Spleen (tissue), 11 donors: ENCODE measurements at regions not wholly inside any gene's neighbourhood (a gene's known extent, or its start where the extent isn't known, plus 50 kb on each side); places are given as distances from the start of the nearest gene placed in this dataset.

Experiments used
- DNase-seq: peaks from one replicate; pipeline ENCODE4 v3.0.0-alpha.2; 2020
- H3K27ac ChIP-seq, 8 donors: fragments of 200-600 bp; sonication (generic) in 7 of 8; 1 replicate in 4 of 8; 2 replicates in 4 of 8; pipeline versions ENCODE4 v1.5.0 to v1.8.0; 2016 to 2021; ENCODE audit warnings: inconsistent platforms in 4 of 8, mild to moderate bottlenecking in 4 of 8, moderate library complexity in 1 of 8
- H3K27me3 ChIP-seq, 7 donors: fragments of 200-600 bp; sonication (generic) in 6 of 7; replicated peaks in 1 of 7; 1 replicate in 4 of 7; 2 replicates in 3 of 7; pipeline versions ENCODE4 v1.5.0 to v1.8.0; 2016 to 2021; ENCODE audit warnings: inconsistent platforms in 3 of 7, mild to moderate bottlenecking in 1 of 7
- H3K36me3 ChIP-seq, 6 donors: fragments of 200-600 bp; sonication (generic) in 5 of 6; 1 replicate in 4 of 6; 2 replicates in 2 of 6; pipeline versions ENCODE4 v1.5.0 to v1.8.0; 2016 to 2021; ENCODE audit warnings: inconsistent platforms in 2 of 6
- H3K4me1 ChIP-seq, 6 donors: fragments of 200-600 bp; sonication (generic) in 5 of 6; 1 replicate in 3 of 6; 2 replicates in 3 of 6; pipeline versions ENCODE4 v1.5.0 to v1.8.0; 2016 to 2021; ENCODE audit warnings: inconsistent platforms in 3 of 6
- H3K4me3 ChIP-seq, 8 donors: fragments of 200-600 bp; sonication (generic) in 7 of 8; 1 replicate in 4 of 8; 2 replicates in 4 of 8; pipeline versions ENCODE4 v1.5.0 to v1.8.0; 2016 to 2021; ENCODE audit warnings: inconsistent platforms in 4 of 8, mild to moderate bottlenecking in 4 of 8, moderate library complexity in 2 of 8
- H3K9me3 ChIP-seq, 8 donors: fragments of 200-600 bp; sonication (generic) in 7 of 8; 1 replicate in 4 of 8; 2 replicates in 4 of 8; pipeline versions ENCODE4 v1.5.0 to v1.8.0; 2016 to 2021; ENCODE audit warnings: inconsistent platforms in 4 of 8
- POLR2A ChIP-seq, 3 donors: fragments of 450-650 bp; IDR thresholded peaks; one replicate each; pipeline ENCODE4 v1.5.1; 2017; ENCODE audit warnings: antibody characterized with exemption in 3 of 3, mild to moderate bottlenecking in 1 of 3
- POLR2AphosphoS5 ChIP-seq, 3 donors: sonication (generic); formaldehyde crosslinking; IDR thresholded peaks; one replicate each; pipeline ENCODE4 v1.5.1; 2017; ENCODE audit warnings: antibody characterized with exemption in 3 of 3
- WGBS, 5 donors: extraction: QIAGEN DNeasy Blood & Tissue Kit in 3 of 5; methylation state at CpG; one replicate each; pipeline versions ENCODE4 v1.1.5 to v1.1.7; 2013 to 2018; 5-methylcytosine and 5-hydroxymethylcytosine counted together
- intact Hi-C: fragments of 100-400 bp; cut with DNase I; formaldehyde crosslinking; loops from one replicate; pipeline ENCODE4 v1.15.0; 2023; ENCODE audit warnings: low total_unique reads
- TF ChIP-seq, protein P1 (sequence below), 11 experiments: fragments of 200-600 bp in 7 of 11; fragments of 450-650 bp in 4 of 11; sonication (generic) in 4 of 11; IDR thresholded peaks in 8 of 11; conservative IDR thresholded peaks in 3 of 11; 1 replicate in 7 of 11; 2 replicates in 4 of 11; pipeline versions ENCODE4 v1.4.0 to v1.8.0; 2016 to 2021; ENCODE audit warnings: antibody characterized with exemption in 11 of 11, inconsistent platforms in 4 of 11, mild to moderate bottlenecking in 1 of 11
- donor health status: healthy with polysubstance abuse.
- donor health status: DM: no; HTN: no; CAD: no; lungs with moderate emphysema.
- donor health status: DM: no; HTN: no; CAD: no.
- donor health status: Bipolar disorder and iron deficiency.
- donor health status: healthy.
- donor health status: DM: no; HTN: no; CAD: no.
- donor health status: DM: yes; HTN: yes; CAD: no.

GRCh38 chr18:72342933-72343332 lies 201.2 kb downstream of the CBLN2 start:
- no peak for TF ChIP-seq POLR2A (IDR thresholded peaks at IDR 0.05)
- TF ChIP-seq POLR2AphosphoS5 (IDR thresholded peaks at IDR 0.05), result no peak
- TF ChIP-seq, protein P1, sequence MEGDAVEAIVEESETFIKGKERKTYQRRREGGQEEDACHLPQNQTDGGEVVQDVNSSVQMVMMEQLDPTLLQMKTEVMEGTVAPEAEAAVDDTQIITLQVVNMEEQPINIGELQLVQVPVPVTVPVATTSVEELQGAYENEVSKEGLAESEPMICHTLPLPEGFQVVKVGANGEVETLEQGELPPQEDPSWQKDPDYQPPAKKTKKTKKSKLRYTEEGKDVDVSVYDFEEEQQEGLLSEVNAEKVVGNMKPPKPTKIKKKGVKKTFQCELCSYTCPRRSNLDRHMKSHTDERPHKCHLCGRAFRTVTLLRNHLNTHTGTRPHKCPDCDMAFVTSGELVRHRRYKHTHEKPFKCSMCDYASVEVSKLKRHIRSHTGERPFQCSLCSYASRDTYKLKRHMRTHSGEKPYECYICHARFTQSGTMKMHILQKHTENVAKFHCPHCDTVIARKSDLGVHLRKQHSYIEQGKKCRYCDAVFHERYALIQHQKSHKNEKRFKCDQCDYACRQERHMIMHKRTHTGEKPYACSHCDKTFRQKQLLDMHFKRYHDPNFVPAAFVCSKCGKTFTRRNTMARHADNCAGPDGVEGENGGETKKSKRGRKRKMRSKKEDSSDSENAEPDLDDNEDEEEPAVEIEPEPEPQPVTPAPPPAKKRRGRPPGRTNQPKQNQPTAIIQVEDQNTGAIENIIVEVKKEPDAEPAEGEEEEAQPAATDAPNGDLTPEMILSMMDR (IDR thresholded peaks at IDR 0.05 in 8 of 11, conservative IDR thresholded peaks at IDR 0.05 in 3 of 11), result no peak
- DNase-seq, result no peak
- H3K27me3 ChIP-seq, result no peaks in the 10 kb centered on the region
- intact Hi-C loops, result no loop called here
- no peak overlapping the region for H3K27ac ChIP-seq
- H3K9me3 ChIP-seq, result no peaks in the 10 kb centered on the region
- WGBS, 5 donors, result 50 to 79% (median 51%) methylated on average over 2 of the region's 2 CpGs
- H3K36me3 ChIP-seq, result no peaks in the 10 kb centered on the region
- H3K4me1 ChIP-seq, result no peaks in the 10 kb centered on the region
- no peak overlapping the region for H3K4me3 ChIP-seq

DNA sequence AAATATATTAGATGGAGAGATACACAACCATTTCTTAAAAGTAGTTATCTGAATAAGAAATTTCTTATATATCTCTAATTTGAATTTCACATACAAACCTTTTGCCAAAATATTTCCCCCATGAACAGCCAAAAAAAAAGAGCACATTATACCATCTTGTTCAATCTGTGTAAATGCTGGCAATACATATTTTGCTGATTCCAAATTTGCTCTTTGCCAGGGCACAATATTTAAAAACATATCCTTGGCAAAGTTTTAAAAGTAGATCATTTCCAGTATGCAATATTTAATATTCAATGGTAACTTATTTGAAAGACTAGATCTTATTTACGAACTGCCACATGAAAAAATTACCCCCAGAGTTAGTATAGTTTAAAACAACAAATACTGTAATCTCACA lies 204.2 kb downstream of the CBLN2 start:
- TF ChIP-seq, protein P1 (IDR thresholded peaks at IDR 0.05 in 8 of 11, conservative IDR thresholded peaks at IDR 0.05 in 3 of 11), result no peak
- TF ChIP-seq POLR2AphosphoS5 (IDR thresholded peaks at IDR 0.05), result no peak
- no peak for TF ChIP-seq POLR2A (IDR thresholded peaks at IDR 0.05)

DNA sequence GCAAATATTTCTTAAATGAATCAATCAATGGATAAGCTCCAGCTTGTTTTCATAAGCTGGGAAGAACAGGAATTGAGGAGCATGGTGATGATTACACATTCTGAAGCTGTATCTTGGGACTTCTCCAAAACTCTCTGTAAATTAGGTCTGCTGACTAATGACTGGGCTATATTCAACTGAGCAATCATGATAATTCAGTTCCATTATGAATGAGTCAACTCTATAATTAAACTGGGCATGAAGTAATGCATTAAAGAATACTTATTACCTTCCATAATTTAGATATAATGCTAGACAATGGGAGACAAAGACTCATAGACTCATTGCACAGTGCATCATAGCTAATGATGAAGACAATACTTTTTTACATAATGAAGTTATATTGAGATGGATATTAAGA lies 207.4 kb downstream of the CBLN2 start:
- H3K4me1 ChIP-seq, result no peaks in the 10 kb centered on the region
- TF ChIP-seq POLR2AphosphoS5 (IDR thresholded peaks at IDR 0.05), result no peak
- TF ChIP-seq POLR2A (IDR thresholded peaks at IDR 0.05), result no peak
- TF ChIP-seq, protein P1 (IDR thresholded peaks at IDR 0.05 in 8 of 11, conservative IDR thresholded peaks at IDR 0.05 in 3 of 11), result no peak
- DNase-seq, result no peak

More for the DNA sequence above, 204.2 kb downstream of the CBLN2 start:
- Histone ChIP-seq H3K9me3 (no peaks in the 10 kb centered on the region), H3K4me1 (no peaks in the 10 kb centered on the region), H3K27me3 (no peaks in the 10 kb centered on the region), H3K4me3 (no peak overlapping the region), H3K36me3 (no peaks in the 10 kb centered on the region), H3K27ac (no peak overlapping the region)
- 76 to 86% (median 78%) methylated on average over 1 of the region's 1 CpG for WGBS, 5 donors
- intact Hi-C loops, result no loop called here
- DNase-seq, result no peak

DNA sequence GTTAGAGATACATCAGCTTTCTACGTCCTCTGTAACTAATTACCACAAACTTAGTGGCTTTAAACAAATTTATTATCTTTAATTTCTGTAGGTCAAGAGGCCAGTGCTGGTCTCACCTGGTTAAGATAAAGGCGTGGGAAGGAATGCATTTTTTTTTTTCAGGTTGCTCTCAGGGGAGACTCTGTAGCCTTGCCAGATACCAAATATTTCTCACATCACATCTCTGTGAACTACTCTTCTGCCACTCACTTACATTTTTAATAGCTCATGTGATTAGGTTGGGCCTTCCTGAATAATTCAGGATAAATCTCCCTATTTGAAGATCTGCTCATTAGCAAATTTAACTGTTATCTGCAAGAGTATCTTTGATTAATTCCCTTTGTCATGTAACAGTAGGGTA lies 214.6 kb downstream of the CBLN2 start:
- intact Hi-C loops, result no loop called here
- H3K27ac ChIP-seq, result no peak overlapping the region
- TF ChIP-seq POLR2A (IDR thresholded peaks at IDR 0.05) (no peak), POLR2AphosphoS5 (IDR thresholded peaks at IDR 0.05) (no peak)
- TF ChIP-seq, protein P1 (IDR thresholded peaks at IDR 0.05 in 8 of 11, conservative IDR thresholded peaks at IDR 0.05 in 3 of 11), result no peak
- 57 to 74% (median 64%) methylated on average over 2 of the region's 2 CpGs for WGBS, 5 donors
- H3K27me3 ChIP-seq, result no peaks in the 10 kb centered on the region
- DNase-seq, result no peak
- peaks cover 0 to 5% (median 0%) of the 10 kb centered on the region in 8 donors for H3K9me3 ChIP-seq
- H3K4me1 ChIP-seq, result no peaks in the 10 kb centered on the region
- no peaks in the 10 kb centered on the region for H3K36me3 ChIP-seq
- H3K4me3 ChIP-seq, result no peak overlapping the region

More for the DNA sequence above, 207.4 kb downstream of the CBLN2 start:
- intact Hi-C loops, result no loop called here
- Histone ChIP-seq H3K9me3 (no peaks in the 10 kb centered on the region), H3K27ac (no peak overlapping the region), H3K4me3 (no peak overlapping the region), H3K27me3 (no peaks in the 10 kb centered on the region), H3K36me3 (no peaks in the 10 kb centered on the region)
